ENCODE measurements at regions not wholly inside any gene's neighbourhood (a gene's known extent, or its start where the extent isn't known, plus 50 kb on each side); places are given as distances from the start of the nearest gene placed in this dataset.
"Not testable (repeated sequence)": the region's sequence is repeated elsewhere in the genome, so short reads cannot be mapped to it uniquely, and the experiment has no call there.

GRCh38 chr11:55054723-55055122, 207.2 kb upstream of the TRIM48 start:
- Histone ChIP-seq H2AFZ (ENCODE audit: insufficient read depth, low read depth, low read length, poor library complexity, severe bottlenecking) (no peak overlapping the region), H3K4me1 (ENCODE audit: control insufficient read depth in 1 of 2, insufficient read depth in 2 of 2, low read length in 2 of 2) (no peaks in the 10 kb centered on the region), H3K9me3 (replicated peaks in 1 of 2; ENCODE audit: control insufficient read depth in 1 of 2, insufficient read depth in 1 of 2, low read length in 2 of 2) (peaks cover 5 to 90% of the 10 kb centered on the region in 2 donors), H3K27ac (ENCODE audit: low read depth in 1 of 2, low read length in 2 of 2) (no peak overlapping the region), H4K20me1 (ENCODE audit: insufficient read depth, low read length) (no peaks in the 10 kb centered on the region), H3K4me3 (replicated peaks in 1 of 3; ENCODE audit: low read depth in 2 of 3, low read length in 3 of 3) (no peak overlapping the region), H3K4me2 (replicated peaks; ENCODE audit: extremely low read depth, low read length, poor library complexity, severe bottlenecking) (no peak overlapping the region), H3K36me3 (replicated peaks in 1 of 2; ENCODE audit: control insufficient read depth in 1 of 2, insufficient read depth in 2 of 2, low read length in 2 of 2) (no peaks in the 10 kb centered on the region), H3K9ac (ENCODE audit: insufficient read depth, low read length, poor library complexity, severe bottlenecking) (no peak overlapping the region), H3K79me2 (ENCODE audit: insufficient read depth, low read length) (no peaks in the 10 kb centered on the region), H3K27me3 (ENCODE audit: control insufficient read depth in 2 of 2, insufficient read depth in 2 of 2, low read length in 2 of 2) (no peaks in the 10 kb centered on the region)
- Mint-ChIP-seq H3K4me1 (no peaks in the 10 kb centered on the region), H3K36me3 (no peaks in the 10 kb centered on the region), H3K27me3 (ENCODE audit: low read depth in 3 of 3) (no peaks in the 10 kb centered on the region), H3K27ac (no peak overlapping the region), H3K9me3 (peaks cover 2 to 20% (median 13%) of the 10 kb centered on the region in 7 donors), H3K4me3 (no peak overlapping the region)
- no peak for DNase-seq
- TF ChIP-seq CTCF (IDR thresholded peaks at IDR 0.05): no peak
- intact Hi-C loops (cut with micrococcal nuclease): no loop called here

- H3K9ac ChIP-seq (ENCODE audit: insufficient read depth, low read length, poor library complexity, severe bottlenecking); H3K4me3 ChIP-seq (replicated peaks in 1 of 3; ENCODE audit: low read depth in 2 of 3, low read length in 3 of 3); H3K4me1 ChIP-seq (ENCODE audit: control insufficient read depth in 1 of 2, insufficient read depth in 2 of 2, low read length in 2 of 2); H3K79me2 ChIP-seq (ENCODE audit: insufficient read depth, low read length); H3K27ac ChIP-seq (ENCODE audit: low read depth in 1 of 2, low read length in 2 of 2); H3K36me3 Mint-ChIP-seq; DNase-seq; H3K27ac Mint-ChIP-seq; H3K4me1 Mint-ChIP-seq; H4K20me1 ChIP-seq (ENCODE audit: insufficient read depth, low read length); intact Hi-C loops (cut with micrococcal nuclease); H2AFZ ChIP-seq (ENCODE audit: insufficient read depth, low read depth, low read length, poor library complexity, severe bottlenecking); H3K4me2 ChIP-seq (replicated peaks; ENCODE audit: extremely low read depth, low read length, poor library complexity, severe bottlenecking); H3K36me3 ChIP-seq (replicated peaks in 1 of 2; ENCODE audit: control insufficient read depth in 1 of 2, insufficient read depth in 2 of 2, low read length in 2 of 2); H3K27me3 ChIP-seq (ENCODE audit: control insufficient read depth in 2 of 2, insufficient read depth in 2 of 2, low read length in 2 of 2); H3K27me3 Mint-ChIP-seq (ENCODE audit: low read depth in 3 of 3); H3K4me3 Mint-ChIP-seq: not testable (repeated sequence)
- peaks cover 10 to 44% of the 10 kb centered on the region in 2 donors for H3K9me3 ChIP-seq (replicated peaks in 1 of 2; ENCODE audit: control insufficient read depth in 1 of 2, insufficient read depth in 1 of 2, low read length in 2 of 2)
- WGBS (ENCODE audit: insufficient coverage): 86% methylated on average over 9 of the region's 9 CpGs
- peaks cover 12 to 42% (median 31%) of the 10 kb centered on the region in 7 donors for H3K9me3 Mint-ChIP-seq
Observed at GRCh38 chr11:55084588-55084987, 177.4 kb upstream of the TRIM48 start.
